ENCODE measurements at regions not wholly inside any gene's neighbourhood (a gene's known extent, or its start where the extent isn't known, plus 50 kb on each side); places are given as distances from the start of the nearest gene placed in this dataset.

- no peaks in the 10 kb centered on the region for H3K36me3 ChIP-seq (ENCODE audit: control insufficient read depth in 2 of 3, insufficient read depth in 3 of 3, low read length in 3 of 3)
- no peak for TF ChIP-seq CTCF (IDR thresholded peaks at IDR 0.05; ENCODE audit: borderline replicate concordance, extremely low read depth, insufficient read depth)
- no peak overlapping the region for H3K4me3 ChIP-seq (ENCODE audit: low read length in 3 of 3)
- H3K9me3 ChIP-seq (ENCODE audit: control insufficient read depth in 2 of 3, insufficient read depth in 1 of 3, low read length in 3 of 3): peaks cover 0 to 7% (median 3%) of the 10 kb centered on the region in 3 donors
- H3K27me3 ChIP-seq (ENCODE audit: control insufficient read depth, insufficient read depth, low read length): no peaks in the 10 kb centered on the region
- no peak overlapping the region for H3K27ac ChIP-seq (ENCODE audit: low read depth in 2 of 2, low read length in 2 of 2)
- peak in 1 of 5 donors; percentile 80 for DNase-seq
- intact Hi-C loops (cut with DNase I): no loop called here
- no peak overlapping the region for H3K9ac ChIP-seq (ENCODE audit: low read length in 3 of 3)
- no peak for FAIRE-seq
- no peaks in the 10 kb centered on the region for H3K4me1 ChIP-seq (ENCODE audit: control insufficient read depth in 2 of 3, insufficient read depth in 2 of 3, low read depth in 1 of 3, low read length in 3 of 3)
Measured at GRCh38 chr10:2986391-2986801, 81.0 kb upstream of the PFKP start.

DNA sequence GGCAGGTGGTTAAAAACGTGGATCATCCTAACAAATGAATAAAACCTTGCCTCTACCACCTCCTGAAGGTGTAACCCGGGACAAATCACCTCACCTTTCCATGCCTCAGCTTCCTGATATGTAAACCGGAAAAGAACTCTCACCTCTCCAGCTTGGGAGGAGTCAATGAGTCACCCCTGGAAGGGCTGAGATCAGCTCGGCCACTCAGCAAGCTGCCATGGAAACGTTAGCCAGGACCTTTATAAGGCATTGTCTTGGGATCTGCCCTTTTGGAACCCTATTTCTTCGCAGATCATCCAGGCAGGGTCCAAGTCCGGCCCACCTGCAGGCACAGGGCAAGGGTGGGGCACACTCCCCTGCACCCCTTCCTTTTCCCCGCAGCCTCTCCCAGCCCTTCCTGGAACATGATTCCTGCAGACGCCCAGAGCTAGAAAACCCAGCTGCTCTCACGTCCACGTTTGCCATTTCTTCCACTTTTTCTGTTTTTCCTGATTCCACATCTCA is 81.6 kb upstream of the PFKP start:
- TF ChIP-seq CTCF (IDR thresholded peaks at IDR 0.05; ENCODE audit: borderline replicate concordance, extremely low read depth, insufficient read depth): no peak
- DNase-seq (peak in 1 of 5 donors; percentile 78), FAIRE-seq (no peak)
- no peak overlapping the region for H3K27ac ChIP-seq (ENCODE audit: low read depth in 2 of 2, low read length in 2 of 2)
- intact Hi-C loops (cut with DNase I): no loop called here
- no peaks in the 10 kb centered on the region for H3K27me3 ChIP-seq (ENCODE audit: control insufficient read depth, insufficient read depth, low read length)
- no peak overlapping the region for H3K9ac ChIP-seq (ENCODE audit: low read length in 3 of 3)
- peaks cover 0 to 7% (median 3%) of the 10 kb centered on the region in 3 donors for H3K9me3 ChIP-seq (ENCODE audit: control insufficient read depth in 2 of 3, insufficient read depth in 1 of 3, low read length in 3 of 3)
- no peaks in the 10 kb centered on the region for H3K36me3 ChIP-seq (ENCODE audit: control insufficient read depth in 2 of 3, insufficient read depth in 3 of 3, low read length in 3 of 3)
- H3K4me1 ChIP-seq (ENCODE audit: control insufficient read depth in 2 of 3, insufficient read depth in 2 of 3, low read depth in 1 of 3, low read length in 3 of 3): no peaks in the 10 kb centered on the region
- H3K4me3 ChIP-seq (ENCODE audit: low read length in 3 of 3): no peak overlapping the region

DNA sequence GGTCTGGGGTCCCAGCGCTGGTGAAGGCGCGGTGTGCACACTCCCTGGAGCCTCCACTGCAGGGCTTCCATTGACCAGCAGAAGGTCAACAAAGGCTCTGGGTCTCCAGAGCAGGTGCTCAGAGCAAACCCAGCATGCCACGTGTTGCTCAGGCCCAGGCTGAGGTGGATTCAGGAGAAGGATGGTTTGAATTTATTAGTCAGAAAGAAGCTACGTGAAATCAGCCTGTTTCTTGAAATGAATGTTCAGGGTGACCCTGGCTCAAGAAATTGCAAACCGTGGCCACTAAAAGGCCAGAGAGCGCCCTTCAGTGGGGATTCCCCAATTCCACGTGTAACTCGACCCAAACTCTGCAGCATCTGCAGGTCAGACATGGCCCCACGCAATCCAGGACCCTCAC is 82.7 kb upstream of the PFKP start:
- Histone ChIP-seq H3K27ac (ENCODE audit: low read depth in 2 of 2, low read length in 2 of 2) (no peak overlapping the region), H3K27me3 (ENCODE audit: control insufficient read depth, insufficient read depth, low read length) (no peaks in the 10 kb centered on the region), H3K9ac (ENCODE audit: low read length in 3 of 3) (no peak overlapping the region), H3K4me3 (ENCODE audit: low read length in 3 of 3) (no peak overlapping the region), H3K36me3 (ENCODE audit: control insufficient read depth in 2 of 3, insufficient read depth in 3 of 3, low read length in 3 of 3) (no peaks in the 10 kb centered on the region), H3K4me1 (ENCODE audit: control insufficient read depth in 2 of 3, insufficient read depth in 2 of 3, low read depth in 1 of 3, low read length in 3 of 3) (no peaks in the 10 kb centered on the region), H3K9me3 (ENCODE audit: control insufficient read depth in 2 of 3, insufficient read depth in 1 of 3, low read length in 3 of 3) (peaks cover 0 to 7% (median 3%) of the 10 kb centered on the region in 3 donors)
- TF ChIP-seq CTCF (IDR thresholded peaks at IDR 0.05; ENCODE audit: borderline replicate concordance, extremely low read depth, insufficient read depth): no peak
- FAIRE-seq (no peak), DNase-seq (no peak)
- intact Hi-C loops (cut with DNase I): no loop called here

GRCh38 chr10:2982146-2982545 is 85.2 kb upstream of the PFKP start:
- TF ChIP-seq CTCF (IDR thresholded peaks at IDR 0.05; ENCODE audit: borderline replicate concordance, extremely low read depth, insufficient read depth): no peak
- intact Hi-C loops (cut with DNase I): no loop called here
- Histone ChIP-seq H3K9me3 (ENCODE audit: control insufficient read depth in 2 of 3, insufficient read depth in 1 of 3, low read length in 3 of 3) (no peaks in the 10 kb centered on the region), H3K4me1 (ENCODE audit: control insufficient read depth in 2 of 3, insufficient read depth in 2 of 3, low read depth in 1 of 3, low read length in 3 of 3) (no peaks in the 10 kb centered on the region), H3K9ac (ENCODE audit: low read length in 3 of 3) (no peak overlapping the region), H3K27me3 (ENCODE audit: control insufficient read depth, insufficient read depth, low read length) (no peaks in the 10 kb centered on the region), H3K27ac (ENCODE audit: low read depth in 2 of 2, low read length in 2 of 2) (no peak overlapping the region), H3K36me3 (ENCODE audit: control insufficient read depth in 2 of 3, insufficient read depth in 3 of 3, low read length in 3 of 3) (no peaks in the 10 kb centered on the region), H3K4me3 (ENCODE audit: low read length in 3 of 3) (no peak overlapping the region)
- DNase-seq (no peak), FAIRE-seq (no peak)

All from kidney (tissue), 13 donors.